ENCODE measurements at regions not wholly inside any gene's neighbourhood (a gene's known extent, or its start where the extent isn't known, plus 50 kb on each side); places are given as distances from the start of the nearest gene placed in this dataset.

- TF ChIP-seq FOXM1 (IDR thresholded peaks at IDR 0.05; ENCODE audit: low read depth) (no peak), SMC3 (IDR thresholded peaks at IDR 0.05; ENCODE audit: low read depth, low read length) (no peak), USF2 (IDR thresholded peaks at IDR 0.05; ENCODE audit: borderline replicate concordance, low read depth, low read length) (no peak)
Measured at GRCh38 chr6:105873799-105874198, 212.3 kb upstream of the PRDM1 start (continued).

GRCh38 chr6:105873211-105873704, 212.9 kb upstream of the PRDM1 start:
- Histone ChIP-seq H3K27me3 (ENCODE audit: insufficient read depth) (no peaks in the 10 kb centered on the region), H3K36me3 (replicated peaks in 1 of 2; ENCODE audit: control insufficient read depth in 1 of 2, insufficient read depth in 2 of 2, low read length in 1 of 2) (no peaks in the 10 kb centered on the region), H3K9me3 (no peaks in the 10 kb centered on the region), H3K9ac (no peak overlapping the region), H3F3A (replicated peaks; ENCODE audit: insufficient read depth) (no peaks in the 10 kb centered on the region), H2AFZ (ENCODE audit: low read depth) (peak overlapping the region; percentile 42; the same call in 1 of the 2 replicates), H3K27ac (ENCODE audit: low read depth in 2 of 2, low read length in 1 of 2) (no peak overlapping the region), H3K4me3 (ENCODE audit: low read depth in 2 of 2, low read length in 1 of 2) (no peak overlapping the region), H4K20me1 (ENCODE audit: insufficient read depth) (no peaks in the 10 kb centered on the region), H3K79me2 (ENCODE audit: insufficient read depth) (no peaks in the 10 kb centered on the region), H3K4me2 (no peak overlapping the region), H3K9me2 (no peaks in the 10 kb centered on the region), H3K4me1 (ENCODE audit: control insufficient read depth in 1 of 2, insufficient read depth in 2 of 2, low read depth in 1 of 2, low read length in 1 of 2) (no peaks in the 10 kb centered on the region)
- TF ChIP-seq FOXM1 (IDR thresholded peaks at IDR 0.05; ENCODE audit: low read depth) = no peak
- no peak for TF ChIP-seq POLR2AphosphoS5 (IDR thresholded peaks at IDR 0.05; ENCODE audit: low read depth, low read length)
- no peak for TF ChIP-seq REST (IDR thresholded peaks at IDR 0.05; ENCODE audit: low read depth, low read length)
- TF ChIP-seq TCF12 (IDR thresholded peaks at IDR 0.05) = no peak
- no peak for TF ChIP-seq GATA2 (CRISPR knock-in tag; IDR thresholded peaks at IDR 0.05)
- no peak for DNase-seq
- ChIA-PET CTCF (interaction anchor here (1.1 kb wide), 1 partner anchor 10 kb away, joined by 3 read pairs; no protein-coding TSS in a partner anchor), POLR2A (no interaction called here)
- 28% methylated on average over 2 of the region's 2 CpGs for WGBS (ENCODE audit: low lambda C conversion rate)

- Histone ChIP-seq H3K9me2 (no peaks in the 10 kb centered on the region), H3K9me3 (no peaks in the 10 kb centered on the region), H3K4me3 (ENCODE audit: low read depth in 2 of 2, low read length in 1 of 2) (no peak overlapping the region), H3K36me3 (replicated peaks in 1 of 2; ENCODE audit: control insufficient read depth in 1 of 2, insufficient read depth in 2 of 2, low read length in 1 of 2) (no peaks in the 10 kb centered on the region), H3K4me1 (ENCODE audit: control insufficient read depth in 1 of 2, insufficient read depth in 2 of 2, low read depth in 1 of 2, low read length in 1 of 2) (no peaks in the 10 kb centered on the region), H3K27me3 (ENCODE audit: insufficient read depth) (no peaks in the 10 kb centered on the region), H3K79me2 (ENCODE audit: insufficient read depth) (no peaks in the 10 kb centered on the region), H3K27ac (ENCODE audit: low read depth in 2 of 2, low read length in 1 of 2) (no peak overlapping the region), H3K9ac (no peak overlapping the region), H4K20me1 (ENCODE audit: insufficient read depth) (no peaks in the 10 kb centered on the region), H3F3A (replicated peaks; ENCODE audit: insufficient read depth) (no peaks in the 10 kb centered on the region), H2AFZ (ENCODE audit: low read depth) (no peak overlapping the region), H3K4me2 (no peak overlapping the region)
- no peak for DNase-seq
- TF ChIP-seq NFIC (IDR thresholded peaks at IDR 0.05; ENCODE audit: borderline replicate concordance) (no peak), REST (IDR thresholded peaks at IDR 0.05; ENCODE audit: low read depth, low read length) (no peak), ELF1 (IDR thresholded peaks at IDR 0.05) (no peak), TAF1 (IDR thresholded peaks at IDR 0.05; ENCODE audit: borderline replicate concordance, low read depth, low read length) (no peak), TEAD4 (IDR thresholded peaks at IDR 0.05; ENCODE audit: borderline replicate concordance, insufficient read depth) (no peak), JUND (IDR thresholded peaks at IDR 0.05) (no peak), FOXJ3 (CRISPR knock-in tag; IDR thresholded peaks at IDR 0.05) (no peak)
- CTCF ChIA-PET = interaction anchor here (1.1 kb wide), 1 partner anchor 9 kb away, joined by 3 read pairs; no protein-coding TSS in a partner anchor
- POLR2A ChIA-PET = no interaction called here
- 53% methylated on average over 4 of the region's 4 CpGs for WGBS (ENCODE audit: low lambda C conversion rate)
Measured at GRCh38 chr6:105872249-105872648, 213.9 kb upstream of the PRDM1 start.
